ENCODE measurements at regions not wholly inside any gene's neighbourhood (a gene's known extent, or its start where the extent isn't known, plus 50 kb on each side); places are given as distances from the start of the nearest gene placed in this dataset.

- Mint-ChIP-seq H3K36me3 (ENCODE audit: low read depth) (no peaks in the 10 kb centered on the region), H3K27me3 (ENCODE audit: insufficient read depth) (peaks cover 3% of the 10 kb centered on the region), H3K9me3 (peaks cover 12% of the 10 kb centered on the region), H3K27ac (no peak overlapping the region), H3K4me3 (no peak overlapping the region), H3K4me1 (ENCODE audit: low read depth) (no peaks in the 10 kb centered on the region)
- intact Hi-C loops (cut with micrococcal nuclease): no loop called here
- no peak for DNase-seq (ENCODE audit: low spot score)
Measured at GRCh38 chr16:26247063-26247462, 555.3 kb downstream of the HS3ST4 start.

DNA sequence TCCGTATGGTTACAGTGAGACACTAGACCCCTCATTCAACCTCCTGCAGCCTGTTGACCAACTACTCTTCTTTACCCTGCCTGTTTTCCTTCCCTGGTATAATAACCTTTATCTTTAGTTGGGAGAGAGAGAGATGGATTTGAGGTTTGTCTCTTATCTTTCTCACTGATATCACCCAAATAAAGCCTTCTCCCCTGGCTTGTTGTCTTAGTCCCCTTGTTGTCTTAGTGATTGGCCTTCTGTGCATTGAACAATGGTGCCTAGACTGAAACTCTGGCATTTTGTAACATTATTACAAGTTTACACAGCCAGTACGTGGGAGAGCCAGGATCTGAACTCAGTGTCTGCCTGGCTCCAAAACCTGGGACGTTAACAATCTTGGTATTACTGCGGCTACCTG lies 560.8 kb downstream of the HS3ST4 start:
- no peak overlapping the region for H3K4me3 Mint-ChIP-seq
- H3K27me3 Mint-ChIP-seq (ENCODE audit: insufficient read depth): peaks cover 3% of the 10 kb centered on the region
- H3K27ac Mint-ChIP-seq: no peak overlapping the region
- no peaks in the 10 kb centered on the region for H3K4me1 Mint-ChIP-seq (ENCODE audit: low read depth)
- peaks cover 12% of the 10 kb centered on the region for H3K9me3 Mint-ChIP-seq
- H3K36me3 Mint-ChIP-seq (ENCODE audit: low read depth): peaks cover 2% of the 10 kb centered on the region
- no peak for DNase-seq (ENCODE audit: low spot score)
- intact Hi-C loops (cut with micrococcal nuclease): no loop called here

- H3K27ac Mint-ChIP-seq: no peak overlapping the region
- no peaks in the 10 kb centered on the region for H3K9me3 Mint-ChIP-seq
- intact Hi-C loops (cut with micrococcal nuclease): no loop called here
- no peak for DNase-seq (ENCODE audit: low spot score)
- H3K27me3 Mint-ChIP-seq (ENCODE audit: insufficient read depth): no peaks in the 10 kb centered on the region
- no peak overlapping the region for H3K4me3 Mint-ChIP-seq
- H3K36me3 Mint-ChIP-seq (ENCODE audit: low read depth): no peaks in the 10 kb centered on the region
- H3K4me1 Mint-ChIP-seq (ENCODE audit: low read depth): peaks cover 8% of the 10 kb centered on the region
Measured at GRCh38 chr16:26261621-26262020, 569.9 kb downstream of the HS3ST4 start.

DNA sequence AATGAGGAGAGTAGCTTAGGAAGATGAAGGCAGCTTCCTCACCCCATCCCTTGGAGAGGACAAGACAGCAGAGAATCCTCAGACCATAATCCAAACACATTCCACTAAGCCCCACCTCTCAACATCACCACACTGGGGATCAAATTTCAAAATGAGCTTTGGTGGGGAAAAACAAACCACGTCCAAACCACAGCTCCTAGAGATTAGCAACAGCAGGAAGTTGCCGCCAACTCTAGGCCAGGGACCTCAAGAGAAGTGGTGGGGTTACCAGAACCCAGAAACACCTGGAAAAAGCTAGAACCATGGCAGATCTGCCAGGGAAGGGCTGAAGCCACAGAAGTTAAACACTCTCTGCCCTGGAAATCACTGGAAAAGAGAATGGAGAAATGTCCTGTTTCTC lies 571.6 kb downstream of the HS3ST4 start:
- intact Hi-C loops (cut with micrococcal nuclease): no loop called here
- Mint-ChIP-seq H3K27ac (no peak overlapping the region), H3K9me3 (no peaks in the 10 kb centered on the region), H3K27me3 (ENCODE audit: insufficient read depth) (no peaks in the 10 kb centered on the region), H3K4me1 (ENCODE audit: low read depth) (peaks cover 8% of the 10 kb centered on the region), H3K36me3 (ENCODE audit: low read depth) (no peaks in the 10 kb centered on the region), H3K4me3 (no peak overlapping the region)
- DNase-seq (ENCODE audit: low spot score): no peak

DNA sequence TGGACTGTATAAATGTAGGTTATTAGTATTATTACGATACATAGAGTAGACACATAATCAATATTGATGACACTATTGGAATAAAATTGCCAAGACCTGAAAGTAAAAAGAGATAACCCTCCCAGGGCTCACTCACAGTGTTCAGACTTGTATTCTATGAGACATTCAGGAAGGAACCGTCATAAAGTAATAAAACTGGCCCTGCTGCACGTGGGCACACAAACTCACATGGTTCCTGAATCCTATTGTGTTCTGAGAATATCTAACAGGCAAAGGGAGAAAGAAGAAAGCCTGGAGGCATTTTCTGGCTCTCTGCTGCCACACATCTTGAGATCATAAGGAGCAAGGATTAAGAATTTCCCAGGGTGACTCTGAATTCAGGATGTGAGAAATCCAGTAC lies 575.9 kb downstream of the HS3ST4 start:
- Mint-ChIP-seq H3K4me1 (ENCODE audit: low read depth) (peaks cover 15% of the 10 kb centered on the region), H3K9me3 (no peaks in the 10 kb centered on the region), H3K27ac (no peak overlapping the region), H3K36me3 (ENCODE audit: low read depth) (no peaks in the 10 kb centered on the region), H3K4me3 (no peak overlapping the region), H3K27me3 (ENCODE audit: insufficient read depth) (peaks cover 2% of the 10 kb centered on the region)
- intact Hi-C loops (cut with micrococcal nuclease): no loop called here
- DNase-seq (ENCODE audit: low spot score): no peak

- intact Hi-C loops (cut with micrococcal nuclease): no loop called here
- H3K27me3 Mint-ChIP-seq (ENCODE audit: insufficient read depth): peaks cover 2% of the 10 kb centered on the region
- H3K27ac Mint-ChIP-seq: no peak overlapping the region
- DNase-seq (ENCODE audit: low spot score): no peak
- H3K9me3 Mint-ChIP-seq: no peaks in the 10 kb centered on the region
- no peaks in the 10 kb centered on the region for H3K36me3 Mint-ChIP-seq (ENCODE audit: low read depth)
- no peak overlapping the region for H3K4me3 Mint-ChIP-seq
- H3K4me1 Mint-ChIP-seq (ENCODE audit: low read depth): peaks cover 15% of the 10 kb centered on the region
Measured at GRCh38 chr16:26269673-26270072, 577.9 kb downstream of the HS3ST4 start.

DNA sequence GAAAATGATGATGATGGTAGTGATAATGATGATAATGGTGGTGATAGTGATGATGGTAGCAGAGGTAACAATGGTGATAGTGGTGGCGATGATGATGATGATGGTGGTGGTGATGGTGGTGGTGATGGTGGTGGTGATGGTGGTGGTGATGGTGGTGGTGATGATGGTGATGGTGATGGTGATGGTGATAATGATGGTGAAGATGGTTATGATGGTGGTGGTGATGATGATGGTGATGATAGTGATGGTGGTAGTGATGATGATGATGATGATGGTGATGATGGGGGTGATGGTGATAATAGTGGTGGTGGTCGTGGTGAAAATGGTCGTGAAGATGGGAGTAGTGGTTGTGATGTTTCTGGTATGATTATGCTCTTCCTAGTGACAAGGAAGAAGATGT lies 581.8 kb downstream of the HS3ST4 start:
- Mint-ChIP-seq H3K4me1 (ENCODE audit: low read depth) (peaks cover 15% of the 10 kb centered on the region), H3K4me3 (no peak overlapping the region), H3K27ac (no peak overlapping the region), H3K9me3 (no peaks in the 10 kb centered on the region), H3K27me3 (ENCODE audit: insufficient read depth) (peaks cover 2% of the 10 kb centered on the region), H3K36me3 (ENCODE audit: low read depth) (no peaks in the 10 kb centered on the region)
- DNase-seq (ENCODE audit: low spot score): no peak
- intact Hi-C loops (cut with micrococcal nuclease): no loop called here

GRCh38 chr16:26275021-26275590 lies 583.3 kb downstream of the HS3ST4 start:
- Mint-ChIP-seq H3K4me1 (ENCODE audit: low read depth) (peaks cover 2% of the 10 kb centered on the region), H3K9me3 (no peaks in the 10 kb centered on the region), H3K36me3 (ENCODE audit: low read depth) (no peaks in the 10 kb centered on the region), H3K27ac (no peak overlapping the region), H3K4me3 (no peak overlapping the region), H3K27me3 (ENCODE audit: insufficient read depth) (no peaks in the 10 kb centered on the region)
- no peak for DNase-seq (ENCODE audit: low spot score)
- intact Hi-C loops (cut with micrococcal nuclease): no loop called here

- H3K4me1 Mint-ChIP-seq (ENCODE audit: low read depth): no peaks in the 10 kb centered on the region
- no peak overlapping the region for H3K27ac Mint-ChIP-seq
- no peaks in the 10 kb centered on the region for H3K9me3 Mint-ChIP-seq
- H3K27me3 Mint-ChIP-seq (ENCODE audit: insufficient read depth): no peaks in the 10 kb centered on the region
- intact Hi-C loops (cut with micrococcal nuclease): no loop called here
- no peak for DNase-seq (ENCODE audit: low spot score)
- H3K36me3 Mint-ChIP-seq (ENCODE audit: low read depth): no peaks in the 10 kb centered on the region
- H3K4me3 Mint-ChIP-seq: no peak overlapping the region
Measured at GRCh38 chr16:26276289-26276688, 584.5 kb downstream of the HS3ST4 start.

DNA sequence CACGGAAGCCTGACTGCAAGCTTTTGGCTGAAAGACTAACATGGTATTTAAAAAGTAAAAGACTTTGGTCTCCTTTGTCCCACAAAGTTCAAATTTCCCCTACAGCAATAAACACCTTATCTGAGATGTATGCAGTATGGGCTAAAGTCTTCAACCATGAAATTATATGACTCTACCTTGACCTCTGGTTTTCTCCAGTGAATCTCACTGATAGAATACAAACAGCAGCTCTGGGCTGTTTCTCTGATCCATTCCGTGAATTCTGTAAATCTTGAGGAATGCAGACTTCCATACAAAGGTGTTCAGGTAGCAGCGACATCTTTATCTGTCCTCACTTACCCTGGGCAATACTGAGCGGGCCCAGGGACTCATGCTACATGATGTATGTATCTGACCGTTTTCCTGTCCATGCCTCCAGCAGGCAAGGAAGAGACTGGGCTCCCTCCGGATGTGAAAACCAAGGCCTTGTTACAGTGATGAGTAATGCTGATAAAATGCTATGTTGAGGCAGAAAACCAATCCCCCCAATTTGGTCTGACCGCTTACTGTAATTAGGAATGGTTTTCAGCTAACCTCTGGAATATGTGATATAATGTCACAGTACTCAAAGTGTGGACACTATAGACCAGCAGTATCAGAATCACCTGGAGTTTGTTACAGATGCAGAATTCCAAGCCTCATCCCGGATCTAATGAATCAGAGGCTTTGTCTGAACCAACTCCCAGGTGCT lies 589.8 kb downstream of the HS3ST4 start:
- intact Hi-C loops (cut with micrococcal nuclease): no loop called here
- Mint-ChIP-seq H3K4me1 (ENCODE audit: low read depth) (no peaks in the 10 kb centered on the region), H3K9me3 (peaks cover 3% of the 10 kb centered on the region), H3K36me3 (ENCODE audit: low read depth) (no peaks in the 10 kb centered on the region), H3K27ac (no peak overlapping the region), H3K27me3 (ENCODE audit: insufficient read depth) (peaks cover 3% of the 10 kb centered on the region), H3K4me3 (no peak overlapping the region)
- DNase-seq (ENCODE audit: low spot score): no peak

GRCh38 chr16:26295625-26296304 lies 604.0 kb downstream of the HS3ST4 start:
- no peaks in the 10 kb centered on the region for H3K9me3 Mint-ChIP-seq
- peaks cover 2% of the 10 kb centered on the region for H3K27me3 Mint-ChIP-seq (ENCODE audit: insufficient read depth)
- intact Hi-C loops (cut with micrococcal nuclease): no loop called here
- DNase-seq (ENCODE audit: low spot score): no peak
- H3K4me1 Mint-ChIP-seq (ENCODE audit: low read depth): no peaks in the 10 kb centered on the region
- H3K36me3 Mint-ChIP-seq (ENCODE audit: low read depth): no peaks in the 10 kb centered on the region
- no peak overlapping the region for H3K27ac Mint-ChIP-seq
- no peak overlapping the region for H3K4me3 Mint-ChIP-seq

DNA sequence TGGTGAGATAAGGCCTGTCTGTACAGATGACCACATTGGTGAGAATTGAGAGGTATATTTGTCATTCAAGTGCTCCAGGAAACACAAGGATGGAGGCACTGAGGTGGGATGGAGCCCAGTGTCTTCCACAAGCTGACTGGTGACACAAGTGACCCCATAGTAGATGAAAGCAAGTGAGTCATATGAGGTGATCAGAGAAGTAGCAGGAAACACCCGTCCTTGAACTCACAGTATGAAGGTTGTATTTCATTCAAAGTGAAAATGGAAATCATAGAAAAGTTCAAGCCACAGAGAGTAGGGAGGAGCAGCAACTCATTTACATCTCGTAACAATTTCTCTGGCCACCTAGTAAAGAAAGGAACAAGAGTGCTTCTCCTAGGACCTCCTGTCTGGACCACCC lies 609.8 kb downstream of the HS3ST4 start:
- DNase-seq (ENCODE audit: low spot score): no peak
- Mint-ChIP-seq H3K27me3 (ENCODE audit: insufficient read depth) (peaks cover 6% of the 10 kb centered on the region), H3K36me3 (ENCODE audit: low read depth) (no peaks in the 10 kb centered on the region), H3K9me3 (no peaks in the 10 kb centered on the region), H3K4me1 (ENCODE audit: low read depth) (no peaks in the 10 kb centered on the region), H3K27ac (no peak overlapping the region), H3K4me3 (no peak overlapping the region)
- intact Hi-C loops (cut with micrococcal nuclease): no loop called here

DNA sequence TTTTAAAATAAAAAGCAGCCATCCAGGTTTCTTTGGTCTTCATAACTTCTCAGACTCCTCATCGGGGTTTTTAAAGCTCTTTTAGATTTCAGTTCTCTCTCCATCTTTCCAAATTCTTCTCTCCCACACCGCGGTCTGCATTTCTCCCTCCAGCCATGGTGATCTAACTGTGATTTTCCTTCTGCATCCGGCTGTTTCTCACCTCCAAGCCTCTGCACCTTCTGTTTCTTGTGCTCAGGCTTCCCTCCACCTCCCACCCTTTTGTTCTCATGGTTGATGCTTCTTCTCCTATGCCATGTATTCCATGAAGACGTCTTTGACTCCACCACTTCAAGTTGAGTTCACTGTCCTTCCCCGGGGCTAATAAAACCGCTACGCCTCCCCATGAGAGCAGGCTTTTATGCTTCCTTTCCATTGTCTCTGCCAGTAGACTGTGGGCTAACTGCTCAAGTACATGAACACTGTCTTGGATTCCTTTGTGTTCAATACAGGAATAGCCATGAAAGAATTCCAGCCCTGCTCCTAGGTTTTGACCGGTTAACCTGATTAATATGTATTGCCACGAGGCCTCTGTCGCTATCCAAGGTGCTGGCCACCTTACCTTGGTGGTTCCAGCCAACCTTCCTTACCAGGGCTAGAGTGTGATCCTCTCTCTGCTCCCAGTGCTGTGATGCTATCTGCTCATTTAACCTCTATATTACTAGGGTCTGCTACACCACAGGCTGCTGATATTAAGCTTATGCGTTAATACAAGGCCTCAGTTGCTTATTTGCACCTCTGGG lies 625.1 kb downstream of the HS3ST4 start:
- Mint-ChIP-seq H3K36me3 (ENCODE audit: low read depth) (no peaks in the 10 kb centered on the region), H3K4me1 (ENCODE audit: low read depth) (no peaks in the 10 kb centered on the region), H3K27ac (no peak overlapping the region), H3K9me3 (no peaks in the 10 kb centered on the region), H3K4me3 (no peak overlapping the region), H3K27me3 (ENCODE audit: insufficient read depth) (no peaks in the 10 kb centered on the region)
- no peak for DNase-seq (ENCODE audit: low spot score)
- intact Hi-C loops (cut with micrococcal nuclease): no loop called here
